ENCODE measurements at regions not wholly inside any gene's neighbourhood (a gene's known extent, or its start where the extent isn't known, plus 50 kb on each side); places are given as distances from the start of the nearest gene placed in this dataset.

DNA sequence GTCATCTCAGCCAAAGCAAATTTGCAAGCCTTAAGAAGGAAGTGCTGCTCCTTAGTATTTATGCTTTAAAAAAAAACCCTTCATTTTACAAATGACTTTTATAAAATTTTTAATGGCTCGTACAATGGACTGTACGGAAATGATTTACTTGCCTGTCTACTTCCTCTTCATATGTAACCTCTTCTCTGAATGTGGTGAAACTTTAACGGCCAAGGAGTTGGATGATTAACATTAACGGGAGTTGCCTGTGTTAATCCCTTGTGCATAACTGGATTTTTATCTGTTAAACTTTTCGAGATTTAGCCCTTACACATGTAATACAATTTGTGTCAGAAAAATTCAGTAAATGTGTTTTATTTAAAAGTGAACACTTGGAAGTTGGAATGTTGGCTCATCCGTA is 429.4 kb downstream of the TBC1D4 start:
- H3K4me2 ChIP-seq (ENCODE audit: low read depth, low read length, poor library complexity, severe bottlenecking): no peak overlapping the region
- TF ChIP-seq CTCF (IDR thresholded peaks at IDR 0.05; ENCODE audit: insufficient read depth, low read length, poor library complexity, severe bottlenecking): no peak
- TF ChIP-seq EZH2phosphoT487 (conservative IDR thresholded peaks at IDR 0.05; ENCODE audit: low read length): no peak
- H3K27me3 ChIP-seq (ENCODE audit: low read length): no peaks in the 10 kb centered on the region
- H3K9ac ChIP-seq (ENCODE audit: low read length): no peak overlapping the region
- no peak overlapping the region for H3K27ac ChIP-seq (ENCODE audit: low read depth, low read length)
- no peaks in the 10 kb centered on the region for H3K9me3 ChIP-seq (ENCODE audit: insufficient read depth, low read length)
- no peaks in the 10 kb centered on the region for H4K20me1 ChIP-seq (ENCODE audit: low read depth, low read length)
- H3K79me2 ChIP-seq (ENCODE audit: insufficient read depth, low read length): no peaks in the 10 kb centered on the region
- no peak overlapping the region for H3K4me3 ChIP-seq (ENCODE audit: insufficient read depth, low read length, poor library complexity, severe bottlenecking)
- H3K9me2 ChIP-seq (replicated peaks; ENCODE audit: insufficient read depth, low read length): no peaks in the 10 kb centered on the region
- H3K36me3 ChIP-seq (ENCODE audit: low read length): no peaks in the 10 kb centered on the region
- no peak overlapping the region for H2AFZ ChIP-seq (ENCODE audit: low read depth, low read length, severe bottlenecking)
- H3F3A ChIP-seq (ENCODE audit: insufficient read depth): no peaks in the 10 kb centered on the region

GRCh38 chr13:75050419-75051046 is 431.4 kb downstream of the TBC1D4 start:
- H3K9ac ChIP-seq (ENCODE audit: low read length): no peak overlapping the region
- H3K27me3 ChIP-seq (ENCODE audit: low read length): no peaks in the 10 kb centered on the region
- no peaks in the 10 kb centered on the region for H4K20me1 ChIP-seq (ENCODE audit: low read depth, low read length)
- H3K27ac ChIP-seq (ENCODE audit: low read depth, low read length): no peak overlapping the region
- TF ChIP-seq CTCF (IDR thresholded peaks at IDR 0.05; ENCODE audit: insufficient read depth, low read length, poor library complexity, severe bottlenecking) (no peak), EZH2phosphoT487 (conservative IDR thresholded peaks at IDR 0.05; ENCODE audit: low read length) (no peak)
- H3F3A ChIP-seq (ENCODE audit: insufficient read depth): no peaks in the 10 kb centered on the region
- no peak overlapping the region for H3K4me2 ChIP-seq (ENCODE audit: low read depth, low read length, poor library complexity, severe bottlenecking)
- no peaks in the 10 kb centered on the region for H3K9me2 ChIP-seq (replicated peaks; ENCODE audit: insufficient read depth, low read length)
- no peaks in the 10 kb centered on the region for H3K9me3 ChIP-seq (ENCODE audit: insufficient read depth, low read length)
- no peaks in the 10 kb centered on the region for H3K79me2 ChIP-seq (ENCODE audit: insufficient read depth, low read length)
- H3K36me3 ChIP-seq (ENCODE audit: low read length): no peaks in the 10 kb centered on the region
- no peak overlapping the region for H3K4me3 ChIP-seq (ENCODE audit: insufficient read depth, low read length, poor library complexity, severe bottlenecking)
- no peak overlapping the region for H2AFZ ChIP-seq (ENCODE audit: low read depth, low read length, severe bottlenecking)

- H3F3A ChIP-seq (ENCODE audit: insufficient read depth): no peaks in the 10 kb centered on the region
- H3K36me3 ChIP-seq (ENCODE audit: low read length): no peaks in the 10 kb centered on the region
- H3K4me2 ChIP-seq (ENCODE audit: low read depth, low read length, poor library complexity, severe bottlenecking): no peak overlapping the region
- H3K9me3 ChIP-seq (ENCODE audit: insufficient read depth, low read length): no peaks in the 10 kb centered on the region
- H4K20me1 ChIP-seq (ENCODE audit: low read depth, low read length): no peaks in the 10 kb centered on the region
- no peak overlapping the region for H2AFZ ChIP-seq (ENCODE audit: low read depth, low read length, severe bottlenecking)
- no peak overlapping the region for H3K4me3 ChIP-seq (ENCODE audit: insufficient read depth, low read length, poor library complexity, severe bottlenecking)
- no peak overlapping the region for H3K27ac ChIP-seq (ENCODE audit: low read depth, low read length)
- no peak for TF ChIP-seq EZH2phosphoT487 (conservative IDR thresholded peaks at IDR 0.05; ENCODE audit: low read length)
- no peak for TF ChIP-seq CTCF (IDR thresholded peaks at IDR 0.05; ENCODE audit: insufficient read depth, low read length, poor library complexity, severe bottlenecking)
- H3K9me2 ChIP-seq (replicated peaks; ENCODE audit: insufficient read depth, low read length): no peaks in the 10 kb centered on the region
- H3K9ac ChIP-seq (ENCODE audit: low read length): no peak overlapping the region
- H3K79me2 ChIP-seq (ENCODE audit: insufficient read depth, low read length): no peaks in the 10 kb centered on the region
- H3K27me3 ChIP-seq (ENCODE audit: low read length): no peaks in the 10 kb centered on the region
Measured at GRCh38 chr13:75049735-75050335, 432.1 kb downstream of the TBC1D4 start.

Measured in SU-DHL-6 (cell line).